A549 (cell line): ENCODE measurements at regions not wholly inside any gene's neighbourhood (a gene's known extent, or its start where the extent isn't known, plus 50 kb on each side); places are given as distances from the start of the nearest gene placed in this dataset.

Source experiments
- ATAC-seq, 2 experiments: fragments of 200-7000 bp in 1 of 2; fragments of >200 bp in 1 of 2; cut with Nextera tagmentation in 1 of 2; cut with Tn5 transposase in 1 of 2; 3 replicates each; pipeline versions ENCODE4 v1.8.0 to v1.9.1; 2018 to 2020; ENCODE audit warnings: mild to moderate bottlenecking in 1 of 2, moderate library complexity in 1 of 2
- CTCF ChIA-PET: fragments of 300-600 bp; sonication (Branson Sonifier 250); formaldehyde crosslinking; extraction: SDS; loops from one replicate; lab custom pipeline; 2021; ENCODE audit warnings: antibody characterized with exemption, inconsistent platforms; lab: Yijun Ruan, JAX
- POLR2A ChIA-PET: fragments of 350-600 bp; formaldehyde crosslinking; extraction: SDS; loops from one replicate; lab custom pipeline; 2021; ENCODE audit warnings: antibody characterized with exemption, inconsistent platforms; lab: Yijun Ruan, JAX
- DNase-seq, 2 experiments: peaks; one replicate each; pipeline versions ENCODE4 v3.0.0 to v3.0.0-alpha.2; 2011 to 2016; ENCODE audit warnings: low read depth in 1 of 2, low spot score in 1 of 2
- FAIRE-seq: peaks from 2 replicates; lab custom pipeline; 2011; peaks lifted over from hg19 to GRCh38; lab: Jason Lieb, UNC
- H3K27ac ChIP-seq, 2 experiments: fragments of >200 bp; sonication (Bioruptor Twin); formaldehyde crosslinking; 3 replicates each; pipeline ENCODE4 v1.5.1; 2016 to 2017
- H3K4me1 ChIP-seq: fragments of >200 bp; sonication (Bioruptor Twin); formaldehyde crosslinking; 3 replicates; pipeline ENCODE4 v1.6.1; 2016
- H3K4me2 ChIP-seq: fragments of >200 bp; sonication (Bioruptor Twin); formaldehyde crosslinking; 3 replicates; pipeline ENCODE4 v1.6.1; 2016
- H3K4me3 ChIP-seq: fragments of >200 bp; sonication (Bioruptor Twin); formaldehyde crosslinking; 3 replicates; pipeline ENCODE4 v1.5.1; 2016
- H3K9me3 ChIP-seq: fragments of >200 bp; sonication (Bioruptor Twin); formaldehyde crosslinking; 3 replicates; pipeline ENCODE4 v1.6.1; 2016
- BHLHE40 ChIP-seq: IDR thresholded peaks from 2 replicates; pipeline ENCODE4 v1.6.1; 2012; ENCODE audit warnings: low read depth, low read length, inconsistent platforms
- CHD2 ChIP-seq: fragments of 150-350 bp; IDR thresholded peaks from 2 replicates; pipeline ENCODE4 v1.6.1; 2014; ENCODE audit warnings: low read length; ENCODE audit not compliant: partially characterized antibody
- EHF ChIP-seq: fragments of 250-450 bp; sonication (Bioruptor Pico); IDR thresholded peaks from 2 replicates; pipeline ENCODE4 v1.5.0; 2020; ENCODE audit warnings: mild to moderate bottlenecking
- ESRRA ChIP-seq: fragments of 150-350 bp; IDR thresholded peaks from 2 replicates; pipeline ENCODE4 v1.6.1; 2014; ENCODE audit warnings: mild to moderate bottlenecking, low read length, borderline replicate concordance
- FOXS1 ChIP-seq: fragments of 250-450 bp; sonication (Bioruptor Pico); IDR thresholded peaks from 2 replicates; pipeline ENCODE4 v1.5.0; 2020; ENCODE audit warnings: mild to moderate bottlenecking, moderate library complexity
- JUNB ChIP-seq: fragments of >200 bp; sonication (Bioruptor Twin); formaldehyde crosslinking; IDR thresholded peaks from 2 replicates; pipeline ENCODE4 v1.6.1; 2016
- MAZ ChIP-seq: fragments of 150-350 bp; IDR thresholded peaks from 2 replicates; pipeline ENCODE4 v1.6.1; 2014; ENCODE audit warnings: antibody characterized with exemption, low read depth, low read length, borderline replicate concordance
- MYC ChIP-seq: IDR thresholded peaks from 2 replicates; pipeline ENCODE4 v1.6.1; 2012; ENCODE audit warnings: mild to moderate bottlenecking, inconsistent platforms, low read length, improper control_type of control experiment, borderline replicate concordance
- RAD21 ChIP-seq, 2 experiments: fragments of >200 bp in 1 of 2; sonication (Bioruptor Twin) in 1 of 2; formaldehyde crosslinking in 1 of 2; IDR thresholded peaks in 1 of 2; conservative IDR thresholded peaks in 1 of 2; 2 replicates in 1 of 2; 3 replicates in 1 of 2; pipeline ENCODE4 v1.6.1; 2012 to 2018; ENCODE audit warnings: inconsistent platforms in 1 of 2
- RNF2 ChIP-seq: fragments of 200-600 bp; sonication (generic); IDR thresholded peaks from 2 replicates; pipeline ENCODE4 v1.6.1; 2016; ENCODE audit warnings: low read depth, mild to moderate bottlenecking, antibody characterized with exemption, moderate library complexity, borderline replicate concordance
- ZC3H11A ChIP-seq: fragments of 450-650 bp; IDR thresholded peaks from 2 replicates; pipeline ENCODE4 v1.6.1; 2014; ENCODE audit warnings: antibody characterized with exemption, mild to moderate bottlenecking
- WGBS: methylation state at CpG from one replicate; pipeline ENCODE4 v1.1.6; 2017; ENCODE audit errors: missing lambda C conversion rate; 5-methylcytosine and 5-hydroxymethylcytosine counted together
- TF ChIP-seq, protein P1 (sequence below): fragments of 150-350 bp; IDR thresholded peaks from 2 replicates; pipeline ENCODE4 v1.6.1; 2014; ENCODE audit warnings: low read depth, mild to moderate bottlenecking, low read length
- TF ChIP-seq, protein P2 (sequence below): IDR thresholded peaks from 2 replicates; pipeline ENCODE4 v1.6.1; 2012
- TF ChIP-seq, protein P3 (sequence below): fragments of 250-450 bp; sonication (Bioruptor Pico); IDR thresholded peaks from 2 replicates; pipeline ENCODE4 v1.5.0; 2021; ENCODE audit warnings: mild to moderate bottlenecking, moderate library complexity, borderline replicate concordance
- TF ChIP-seq, protein P4 (sequence below): fragments of >200 bp; sonication (Bioruptor Twin); formaldehyde crosslinking; IDR thresholded peaks from 3 replicates; pipeline ENCODE4 v1.6.1; 2016

DNA sequence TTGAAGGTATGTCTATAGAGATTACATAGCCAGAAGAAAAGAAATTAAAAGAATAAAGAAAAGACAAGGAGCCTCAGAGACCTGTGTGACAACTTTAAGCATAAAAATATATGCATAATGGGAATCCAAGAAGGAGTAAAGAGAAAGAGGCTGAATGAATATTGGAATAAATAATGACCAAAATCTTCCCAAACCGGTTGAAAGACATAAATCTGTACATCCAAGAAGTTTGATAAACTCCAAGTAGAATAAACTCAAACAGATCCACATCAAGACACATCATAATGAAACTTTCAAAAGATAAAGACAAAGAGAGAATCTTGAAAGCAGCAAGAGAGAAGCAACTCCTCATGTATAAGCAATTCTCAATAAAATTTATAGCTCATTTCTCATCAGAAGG, 132.4 kb upstream of the ZNF516 start:
- TF ChIP-seq, protein P1, sequence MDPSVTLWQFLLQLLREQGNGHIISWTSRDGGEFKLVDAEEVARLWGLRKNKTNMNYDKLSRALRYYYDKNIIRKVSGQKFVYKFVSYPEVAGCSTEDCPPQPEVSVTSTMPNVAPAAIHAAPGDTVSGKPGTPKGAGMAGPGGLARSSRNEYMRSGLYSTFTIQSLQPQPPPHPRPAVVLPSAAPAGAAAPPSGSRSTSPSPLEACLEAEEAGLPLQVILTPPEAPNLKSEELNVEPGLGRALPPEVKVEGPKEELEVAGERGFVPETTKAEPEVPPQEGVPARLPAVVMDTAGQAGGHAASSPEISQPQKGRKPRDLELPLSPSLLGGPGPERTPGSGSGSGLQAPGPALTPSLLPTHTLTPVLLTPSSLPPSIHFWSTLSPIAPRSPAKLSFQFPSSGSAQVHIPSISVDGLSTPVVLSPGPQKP, result no peak
- TF ChIP-seq RAD21 (conservative IDR thresholded peaks at IDR 0.05 in 1 of 2, IDR thresholded peaks at IDR 0.05 in 1 of 2), result no peak
- TF ChIP-seq, all 56 proteins: peak for 0
- Histone ChIP-seq H3K9me3 (no peaks in the 10 kb centered on the region), H3K27ac (no peak overlapping the region), H3K4me1 (no peaks in the 10 kb centered on the region), H3K4me3 (no peak overlapping the region), H3K4me2 (no peak overlapping the region)
- DNase-seq, result no peak
- no peak for ATAC-seq
- no peak for FAIRE-seq
- 35% methylated on average over 1 of the region's 1 CpG for WGBS
- ChIA-PET POLR2A (no interaction called here), CTCF (no interaction called here)

DNA sequence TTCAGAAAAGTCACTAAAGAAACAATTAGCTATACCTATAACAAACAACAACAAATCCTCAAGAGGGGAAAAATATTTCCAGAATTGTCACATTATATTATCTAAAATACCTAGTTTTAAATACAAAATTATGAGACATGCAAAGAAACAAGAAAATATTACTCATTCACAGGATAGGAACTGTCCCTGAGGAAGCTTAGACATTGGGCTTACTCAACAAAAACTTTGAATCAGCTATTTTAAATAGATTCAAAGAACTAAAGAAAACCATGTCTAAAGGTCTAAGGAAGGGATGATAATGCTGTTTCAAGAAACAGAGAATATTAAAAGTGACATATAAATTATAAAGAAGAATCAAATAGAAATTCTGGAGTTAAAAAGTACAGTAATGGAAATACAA, 131.9 kb upstream of the ZNF516 start:
- H3K4me1 ChIP-seq, result 0 out of 3 replicates have a peak, but pooled peaks cover 2% of the 10 kb centered on the region
- TF ChIP-seq EHF (CRISPR knock-in tag), result no peak
- TF ChIP-seq JUNB, result no peak
- no peak for TF ChIP-seq MAZ
- TF ChIP-seq, protein P2, sequence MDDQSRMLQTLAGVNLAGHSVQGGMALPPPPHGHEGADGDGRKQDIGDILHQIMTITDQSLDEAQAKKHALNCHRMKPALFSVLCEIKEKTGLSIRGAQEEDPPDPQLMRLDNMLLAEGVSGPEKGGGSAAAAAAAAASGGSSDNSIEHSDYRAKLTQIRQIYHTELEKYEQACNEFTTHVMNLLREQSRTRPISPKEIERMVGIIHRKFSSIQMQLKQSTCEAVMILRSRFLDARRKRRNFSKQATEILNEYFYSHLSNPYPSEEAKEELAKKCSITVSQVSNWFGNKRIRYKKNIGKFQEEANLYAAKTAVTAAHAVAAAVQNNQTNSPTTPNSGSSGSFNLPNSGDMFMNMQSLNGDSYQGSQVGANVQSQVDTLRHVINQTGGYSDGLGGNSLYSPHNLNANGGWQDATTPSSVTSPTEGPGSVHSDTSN, result no peak
- TF ChIP-seq, protein P3, sequence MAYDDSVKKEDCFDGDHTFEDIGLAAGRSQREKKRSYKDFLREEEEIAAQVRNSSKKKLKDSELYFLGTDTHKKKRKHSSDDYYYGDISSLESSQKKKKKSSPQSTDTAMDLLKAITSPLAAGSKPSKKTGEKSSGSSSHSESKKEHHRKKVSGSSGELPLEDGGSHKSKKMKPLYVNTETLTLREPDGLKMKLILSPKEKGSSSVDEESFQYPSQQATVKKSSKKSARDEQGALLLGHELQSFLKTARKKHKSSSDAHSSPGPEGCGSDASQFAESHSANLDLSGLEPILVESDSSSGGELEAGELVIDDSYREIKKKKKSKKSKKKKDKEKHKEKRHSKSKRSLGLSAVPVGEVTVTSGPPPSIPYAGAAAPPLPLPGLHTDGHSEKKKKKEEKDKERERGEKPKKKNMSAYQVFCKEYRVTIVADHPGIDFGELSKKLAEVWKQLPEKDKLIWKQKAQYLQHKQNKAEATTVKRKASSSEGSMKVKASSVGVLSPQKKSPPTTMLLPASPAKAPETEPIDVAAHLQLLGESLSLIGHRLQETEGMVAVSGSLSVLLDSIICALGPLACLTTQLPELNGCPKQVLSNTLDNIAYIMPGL (CRISPR knock-in tag), result no peak
- TF ChIP-seq ZC3H11A, result no peak
- TF ChIP-seq BHLHE40, result no peak
- ChIA-PET POLR2A (no interaction called here), CTCF (no interaction called here)
- no peak overlapping the region for H3K4me2 ChIP-seq
- ATAC-seq (no peak), DNase-seq (no peak), FAIRE-seq (no peak)
- H3K27ac ChIP-seq, result no peak overlapping the region
- H3K9me3 ChIP-seq, result no peaks in the 10 kb centered on the region
- no peak overlapping the region for H3K4me3 ChIP-seq

DNA sequence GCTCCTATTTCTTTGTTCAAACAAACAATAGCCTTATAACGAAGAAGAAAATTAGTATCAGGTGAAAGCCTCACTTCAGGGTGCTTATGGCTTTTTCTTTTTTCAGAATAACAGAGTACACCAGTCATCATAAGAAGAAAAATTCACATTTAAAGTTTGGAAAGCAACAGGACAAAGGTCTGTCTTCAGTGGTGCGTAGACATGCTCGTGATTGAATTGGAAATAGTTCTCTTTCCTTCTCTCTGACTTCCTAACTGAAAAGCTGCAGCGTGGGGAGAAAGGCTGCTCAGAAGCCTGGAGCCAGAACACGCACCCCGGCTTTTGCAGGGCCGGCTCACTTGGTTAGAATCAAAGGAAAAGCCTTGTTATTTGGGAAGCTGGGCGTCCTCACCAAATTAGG, 127.6 kb upstream of the ZNF516 start:
- 73% methylated on average over 8 of the region's 8 CpGs for WGBS
- no peak for FAIRE-seq
- POLR2A ChIA-PET, result no interaction called here
- H3K4me1 ChIP-seq, result 0 out of 3 replicates have a peak, but pooled peaks cover 7% of the 10 kb centered on the region
- no peak for DNase-seq
- TF ChIP-seq ZC3H11A (no peak), FOXS1 (CRISPR knock-in tag) (no peak), ESRRA (no peak), CHD2 (no peak), RNF2 (no peak), JUNB (no peak), MYC (no peak)
- TF ChIP-seq, protein P4, sequence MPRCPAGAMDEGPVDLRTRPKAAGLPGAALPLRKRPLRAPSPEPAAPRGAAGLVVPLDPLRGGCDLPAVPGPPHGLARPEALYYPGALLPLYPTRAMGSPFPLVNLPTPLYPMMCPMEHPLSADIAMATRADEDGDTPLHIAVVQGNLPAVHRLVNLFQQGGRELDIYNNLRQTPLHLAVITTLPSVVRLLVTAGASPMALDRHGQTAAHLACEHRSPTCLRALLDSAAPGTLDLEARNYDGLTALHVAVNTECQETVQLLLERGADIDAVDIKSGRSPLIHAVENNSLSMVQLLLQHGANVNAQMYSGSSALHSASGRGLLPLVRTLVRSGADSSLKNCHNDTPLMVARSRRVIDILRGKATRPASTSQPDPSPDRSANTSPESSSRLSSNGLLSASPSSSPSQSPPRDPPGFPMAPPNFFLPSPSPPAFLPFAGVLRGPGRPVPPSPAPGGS, result no peak
- no peak overlapping the region for H3K27ac ChIP-seq
- no peaks in the 10 kb centered on the region for H3K9me3 ChIP-seq
- H3K4me2 ChIP-seq, result no peak overlapping the region
- no peak for ATAC-seq
- CTCF ChIA-PET, result no interaction called here
- no peak overlapping the region for H3K4me3 ChIP-seq
